Kidney capillary endothelial cell (primary cell): ENCODE measurements at regions not wholly inside any gene's neighbourhood (a gene's known extent, or its start where the extent isn't known, plus 50 kb on each side); places are given as distances from the start of the nearest gene placed in this dataset.

Source experiments
- DNase-seq: peaks from one replicate; pipeline ENCODE4 v3.0.0-alpha.2; 2018; ENCODE audit warnings: low spot score

- DNase-seq, result no peak
Observed at GRCh38 chr2:120785228-120785966, 49.7 kb downstream of the GLI2 start.

- DNase-seq, result no peak
Observed at GRCh38 chr2:120786038-120786960, 50.6 kb downstream of the GLI2 start.

GRCh38 chr2:120787111-120787821 lies 51.6 kb downstream of the GLI2 start:
- DNase-seq, result no peak

- no peak for DNase-seq
Observed at GRCh38 chr2:120787822-120788700, 52.4 kb downstream of the GLI2 start.

DNA sequence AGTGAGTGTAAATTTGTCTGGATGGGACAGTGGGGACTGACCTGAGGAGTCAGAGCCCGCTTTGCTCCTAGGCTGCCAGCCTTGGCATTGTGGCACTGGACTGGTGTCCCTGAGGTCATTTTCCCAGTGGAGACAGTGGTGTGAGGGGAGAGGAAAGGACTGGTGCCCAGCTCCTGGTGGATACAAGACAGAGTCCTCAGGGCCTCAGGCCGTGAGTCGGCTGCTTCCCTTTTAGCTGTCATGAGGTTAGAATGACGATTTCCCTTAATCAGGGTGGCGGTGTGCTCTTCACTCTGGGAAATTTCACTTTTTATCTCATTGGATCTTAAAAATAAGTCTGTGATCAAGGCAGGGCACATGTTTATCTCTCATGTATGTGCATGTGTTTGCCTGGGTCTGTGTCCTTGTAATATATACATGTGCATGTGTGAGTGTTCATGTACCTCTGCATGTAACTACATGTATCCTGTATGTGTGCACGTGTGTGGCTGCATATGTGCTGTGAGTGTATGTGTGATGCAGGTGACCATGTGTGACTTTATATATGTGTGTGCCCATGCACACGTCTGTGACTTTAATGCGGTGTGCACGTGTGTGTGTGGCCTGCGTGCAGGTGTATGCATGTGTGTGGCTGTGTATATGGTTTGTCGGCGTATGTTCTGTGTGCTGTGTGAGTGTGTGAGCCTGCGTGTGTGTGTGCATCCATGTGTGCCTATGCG lies 55.7 kb downstream of the GLI2 start:
- DNase-seq, result no peak

DNA sequence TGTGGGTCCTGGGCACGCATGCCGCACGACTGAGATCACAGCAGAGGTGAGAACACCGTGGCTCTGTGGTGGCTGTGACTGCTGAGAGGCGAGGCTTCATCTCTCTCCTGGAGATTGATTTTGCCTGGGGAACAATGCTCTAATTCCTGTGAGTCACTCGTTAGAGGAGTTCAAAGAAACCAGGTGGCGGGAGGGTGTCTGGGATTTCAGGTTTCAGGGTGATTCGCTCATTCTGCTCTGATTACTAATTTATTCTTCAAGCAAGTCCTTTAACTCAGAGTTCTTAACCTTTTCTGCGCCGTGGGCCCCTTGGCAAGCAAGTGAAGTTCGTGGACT lies 56.3 kb downstream of the GLI2 start:
- DNase-seq, result no peak

DNA sequence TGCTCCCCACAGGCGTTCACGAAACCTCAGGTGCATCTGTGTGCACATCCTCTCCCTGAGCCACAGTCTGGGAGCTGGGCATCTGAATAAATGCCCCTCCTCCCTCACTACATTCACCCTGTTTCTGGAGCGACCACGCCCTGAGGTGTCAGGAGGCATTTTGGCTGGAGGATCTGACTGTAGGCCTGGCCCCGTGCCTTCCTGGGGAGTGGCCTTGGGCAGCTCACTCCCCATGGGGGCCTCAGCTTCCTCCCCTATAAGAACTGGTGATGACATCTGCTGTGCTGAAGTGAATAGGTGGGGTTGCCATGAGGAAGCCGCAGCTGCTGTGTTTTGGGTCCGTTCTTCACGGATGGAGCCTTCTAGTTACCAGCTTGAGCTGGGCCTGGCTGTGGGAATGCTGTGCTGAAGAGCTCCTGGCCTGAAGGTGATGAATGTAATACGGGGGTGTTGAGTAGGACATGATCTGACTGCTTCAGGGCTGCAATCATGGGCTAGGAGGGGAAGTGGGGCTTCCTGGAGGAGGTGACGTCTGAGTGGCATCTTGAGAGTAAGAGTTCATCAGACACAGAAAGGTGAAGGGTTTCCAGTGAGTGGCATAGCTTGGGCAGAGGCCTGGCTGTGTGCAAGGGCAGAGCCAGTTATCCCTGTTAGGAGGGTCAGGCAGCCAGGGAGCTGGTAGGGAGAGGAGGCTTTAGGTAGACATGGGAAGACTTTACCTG lies 58.2 kb downstream of the GLI2 start:
- no peak for DNase-seq

DNA sequence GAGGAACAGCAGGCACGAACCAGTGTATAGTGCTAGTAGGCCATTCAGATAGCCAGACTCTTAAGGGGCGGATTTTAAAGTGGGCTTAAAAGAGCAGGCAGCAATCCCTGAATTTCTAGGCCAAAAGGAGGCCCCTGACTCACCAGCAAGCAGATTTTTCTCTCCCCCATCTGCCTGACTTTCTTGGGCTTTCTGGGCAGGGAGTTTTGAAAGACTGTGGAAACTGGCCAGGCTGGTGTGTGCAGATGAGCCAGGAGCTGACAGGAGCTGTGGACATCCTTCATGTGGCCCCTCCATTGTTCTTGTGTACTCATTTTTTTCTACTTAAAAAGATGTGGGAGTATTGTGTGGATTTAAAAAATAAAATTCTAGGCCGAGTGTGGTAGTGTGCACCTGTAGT lies 59.0 kb downstream of the GLI2 start:
- DNase-seq, result no peak

DNA sequence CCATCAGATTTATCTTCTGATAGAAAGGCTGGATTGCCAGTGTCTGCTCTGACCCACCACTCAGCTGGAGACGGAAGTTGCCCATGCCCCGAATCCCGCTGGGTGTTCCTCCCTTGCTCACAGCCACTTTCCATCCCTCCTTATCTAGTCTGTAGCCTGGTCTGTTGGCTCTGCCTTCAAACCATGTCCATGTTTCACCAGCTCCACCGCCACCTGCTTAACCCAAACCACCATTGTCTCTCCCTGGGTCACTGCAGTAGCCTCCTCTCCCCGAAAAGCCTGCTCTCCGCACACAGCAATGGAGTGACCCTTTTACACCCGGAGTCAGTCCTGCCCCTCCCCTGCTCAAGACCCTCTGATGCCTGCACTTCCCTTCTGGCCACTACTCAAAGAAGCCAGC lies 60.4 kb downstream of the GLI2 start:
- no peak for DNase-seq

GRCh38 chr2:120797421-120798221 lies 62.0 kb downstream of the GLI2 start:
- no peak for DNase-seq

GRCh38 chr2:120798567-120799247 lies 63.0 kb downstream of the GLI2 start:
- no peak for DNase-seq

DNA sequence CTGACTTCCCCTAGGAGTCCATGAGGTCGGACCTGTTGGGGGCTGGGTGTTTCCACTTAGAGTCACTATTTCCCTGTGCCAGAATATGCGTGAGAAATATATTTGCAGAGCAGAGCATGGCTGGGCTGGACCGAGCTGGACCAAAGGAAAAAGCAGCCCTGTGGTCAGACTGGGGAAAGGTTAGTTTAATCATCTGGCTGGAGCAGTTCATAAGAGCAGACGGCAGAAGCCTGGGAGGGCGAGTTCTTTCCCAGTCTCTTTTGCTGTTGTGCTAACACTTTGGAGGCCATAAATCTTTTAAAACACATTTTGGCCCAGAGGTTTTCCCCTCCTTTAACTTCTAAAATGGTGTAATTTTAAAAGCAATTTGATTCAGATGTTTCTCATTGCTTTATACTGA lies 66.5 kb downstream of the GLI2 start:
- no peak for DNase-seq

GRCh38 chr2:120802867-120803484 lies 67.3 kb downstream of the GLI2 start:
- no peak for DNase-seq

- DNase-seq, result no peak
Observed at GRCh38 chr2:120803764-120804335, 68.2 kb downstream of the GLI2 start.

- no peak for DNase-seq
Observed at GRCh38 chr2:120804459-120804858, 68.8 kb downstream of the GLI2 start.

GRCh38 chr2:120805011-120805410 lies 69.3 kb downstream of the GLI2 start:
- no peak for DNase-seq

DNA sequence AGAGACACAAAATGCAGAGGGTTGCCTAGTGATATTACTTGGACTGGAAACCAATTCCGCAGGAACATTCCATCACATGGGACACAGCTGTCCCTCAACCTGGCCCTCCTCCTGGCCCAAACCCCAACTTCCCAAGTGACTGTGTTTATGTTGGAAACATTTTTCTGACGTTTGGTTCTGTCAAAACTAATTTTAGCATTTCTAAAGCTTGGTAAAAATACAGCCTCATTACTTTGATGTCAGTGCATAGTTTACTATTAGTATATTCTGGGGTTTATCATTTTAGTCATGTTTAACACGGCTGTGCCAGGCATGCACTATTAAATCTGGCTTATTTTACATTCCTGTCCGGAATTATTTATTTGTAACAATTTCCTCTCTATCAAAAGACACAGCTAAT lies 69.9 kb downstream of the GLI2 start:
- no peak for DNase-seq

GRCh38 chr2:120807751-120808150 lies 72.1 kb downstream of the GLI2 start:
- DNase-seq, result no peak
